Keratinocyte (primary cell): ENCODE measurements at regions not wholly inside any gene's neighbourhood (a gene's known extent, or its start where the extent isn't known, plus 50 kb on each side); places are given as distances from the start of the nearest gene placed in this dataset.

Source experiments
- EZH2 ChIP-seq: IDR thresholded peaks from one replicate; pipeline ENCODE4 v1.6.1; 2012; ENCODE audit warnings: inconsistent platforms, mild to moderate bottlenecking, low read length, moderate library complexity
- TF ChIP-seq, protein P1 (sequence below), 3 experiments: IDR thresholded peaks in 1 of 3; conservative IDR thresholded peaks in 1 of 3; optimal IDR thresholded peaks in 1 of 3; 2 replicates in 2 of 3; 3 replicates in 1 of 3; pipeline versions ENCODE3 to v1.5.1; 2011; ENCODE audit warnings: low read length in 3 of 3, mild to moderate bottlenecking in 3 of 3, moderate library complexity in 2 of 3, control low read depth in 1 of 3, inconsistent platforms in 1 of 3; ENCODE audit not compliant: insufficient read depth in 2 of 3; ENCODE audit errors: extremely low read depth in 1 of 3

DNA sequence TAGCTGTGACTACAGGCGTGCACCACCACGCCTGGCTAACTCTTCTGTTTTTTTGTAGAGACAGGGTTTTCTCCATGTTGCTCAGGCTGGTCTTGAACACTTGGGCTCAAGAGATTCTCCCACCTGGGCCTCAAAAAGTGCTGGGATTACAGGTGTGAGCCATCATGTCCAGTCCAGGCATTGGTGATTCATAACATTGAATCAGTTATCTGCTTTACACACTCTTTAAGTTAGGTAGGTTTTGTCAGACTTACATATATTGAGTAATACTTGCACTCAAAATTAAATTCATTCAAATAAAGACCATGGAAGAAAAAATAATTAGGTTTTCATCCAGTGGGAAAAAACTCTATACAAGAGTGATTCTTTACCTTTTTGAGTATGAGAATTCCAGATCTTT is 93.2 kb upstream of the XPO1 start:
- TF ChIP-seq, protein P1, sequence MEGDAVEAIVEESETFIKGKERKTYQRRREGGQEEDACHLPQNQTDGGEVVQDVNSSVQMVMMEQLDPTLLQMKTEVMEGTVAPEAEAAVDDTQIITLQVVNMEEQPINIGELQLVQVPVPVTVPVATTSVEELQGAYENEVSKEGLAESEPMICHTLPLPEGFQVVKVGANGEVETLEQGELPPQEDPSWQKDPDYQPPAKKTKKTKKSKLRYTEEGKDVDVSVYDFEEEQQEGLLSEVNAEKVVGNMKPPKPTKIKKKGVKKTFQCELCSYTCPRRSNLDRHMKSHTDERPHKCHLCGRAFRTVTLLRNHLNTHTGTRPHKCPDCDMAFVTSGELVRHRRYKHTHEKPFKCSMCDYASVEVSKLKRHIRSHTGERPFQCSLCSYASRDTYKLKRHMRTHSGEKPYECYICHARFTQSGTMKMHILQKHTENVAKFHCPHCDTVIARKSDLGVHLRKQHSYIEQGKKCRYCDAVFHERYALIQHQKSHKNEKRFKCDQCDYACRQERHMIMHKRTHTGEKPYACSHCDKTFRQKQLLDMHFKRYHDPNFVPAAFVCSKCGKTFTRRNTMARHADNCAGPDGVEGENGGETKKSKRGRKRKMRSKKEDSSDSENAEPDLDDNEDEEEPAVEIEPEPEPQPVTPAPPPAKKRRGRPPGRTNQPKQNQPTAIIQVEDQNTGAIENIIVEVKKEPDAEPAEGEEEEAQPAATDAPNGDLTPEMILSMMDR (optimal IDR thresholded peaks at IDR 0.05 in 1 of 3, IDR thresholded peaks at IDR 0.05 in 1 of 3, conservative IDR thresholded peaks at IDR 0.05 in 1 of 3; ENCODE audit: extremely low read depth in 1 of 3, insufficient read depth in 2 of 3, low read length in 3 of 3): no peak
- no peak for TF ChIP-seq EZH2
